ENCODE measurements at regions not wholly inside any gene's neighbourhood (a gene's known extent, or its start where the extent isn't known, plus 50 kb on each side); places are given as distances from the start of the nearest gene placed in this dataset.

DNA sequence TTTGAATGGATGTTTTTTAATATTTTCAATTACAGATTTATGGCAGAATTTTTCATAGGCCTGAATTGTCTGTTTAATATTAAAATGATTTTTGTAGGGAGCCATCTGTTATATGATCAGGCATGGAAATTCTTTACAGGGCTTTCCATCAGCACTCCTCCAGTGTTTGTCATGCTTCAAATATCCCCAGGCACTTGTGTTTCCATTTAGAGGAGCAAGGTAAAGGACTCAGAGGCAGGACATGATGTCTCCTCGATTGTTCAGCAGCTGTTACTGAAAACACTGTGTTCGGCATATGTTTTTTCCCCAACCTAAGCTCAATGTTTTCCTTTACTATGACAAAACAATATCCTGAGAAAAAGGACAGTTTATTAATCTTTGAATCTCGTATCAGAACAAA lies 172.3 kb upstream of the RFX3 start:
- Mint-ChIP-seq H3K4me1 (peaks cover 8 to 10% of the 10 kb centered on the region in 2 experiments), H3K9me3 (no peaks in the 10 kb centered on the region; a peak in 1 of 5 replicates), H3K27me3 (ENCODE audit: low read depth) (peaks cover 7% of the 10 kb centered on the region), H3K27ac (no peak overlapping the region), H3K4me3 (no peak overlapping the region), H3K36me3 (ENCODE audit: insufficient read depth in 1 of 3, low read depth in 3 of 3) (no peaks in the 10 kb centered on the region; a peak in 1 of 7 replicates)
- Histone ChIP-seq H3K4me2 (ENCODE audit: insufficient read depth, insufficient read length, low read length) (no peak overlapping the region), H2BK15ac (ENCODE audit: low read depth, low read length) (no peak overlapping the region), H3K79me2 (ENCODE audit: insufficient read depth, low read length) (no peaks in the 10 kb centered on the region), H2BK120ac (ENCODE audit: low read depth, low read length, poor library complexity, severe bottlenecking) (no peak overlapping the region), H2AFZ (ENCODE audit: low read length) (no peak overlapping the region), H2BK20ac (ENCODE audit: low read depth, low read length, poor library complexity, severe bottlenecking) (no peak overlapping the region), H3K4me1 (ENCODE audit: insufficient read depth, low read length) (peaks cover 4% of the 10 kb centered on the region), H3K27ac (ENCODE audit: insufficient read length, low read depth, low read length) (no peak overlapping the region), H3K18ac (ENCODE audit: insufficient read length, low read depth, low read length) (no peak overlapping the region), H3K9ac (ENCODE audit: extremely low read depth, insufficient read length, low read length) (no peak overlapping the region), H4K8ac (replicated peaks; ENCODE audit: insufficient read length, low read depth, low read length) (no peak overlapping the region), H2AK5ac (ENCODE audit: insufficient read length, low read length) (no peak overlapping the region), H3K27me3 (ENCODE audit: insufficient read depth, low read length) (no peaks in the 10 kb centered on the region), H3K79me1 (ENCODE audit: insufficient read depth, low read depth, low read length, poor library complexity, severe bottlenecking) (no peaks in the 10 kb centered on the region), H3K23ac (ENCODE audit: insufficient read length, low read depth, low read length) (no peak overlapping the region), H3K4ac (ENCODE audit: low read depth, low read length) (no peak overlapping the region), H4K20me1 (ENCODE audit: control insufficient read depth, insufficient read depth, insufficient read length) (no peaks in the 10 kb centered on the region), H2BK12ac (ENCODE audit: insufficient read length, low read depth, low read length) (no peak overlapping the region), H3K9me3 (ENCODE audit: control insufficient read depth, low read depth, low read length) (no peaks in the 10 kb centered on the region), H2BK5ac (ENCODE audit: insufficient read length, low read length) (no peak overlapping the region), H4K5ac (ENCODE audit: insufficient read length, low read depth, low read length) (no peak overlapping the region), H3K14ac (ENCODE audit: insufficient read depth, low read length) (no peak overlapping the region), H3K23me2 (ENCODE audit: insufficient read length, low read depth, low read length, poor library complexity, severe bottlenecking) (no peaks in the 10 kb centered on the region), H3K56ac (ENCODE audit: insufficient read length, low read depth, low read length) (no peak overlapping the region), H3T11ph (ENCODE audit: low read length) (no peak overlapping the region), H4K91ac (ENCODE audit: insufficient read length, low read depth, low read length) (no peak overlapping the region)
- no CpG with 5 or more reads among the region's 3 CpGs for WGBS (ENCODE audit: extremely low coverage, insufficient read length, low lambda C conversion rate)
- no peak for DNase-seq
- TF ChIP-seq, protein P1, sequence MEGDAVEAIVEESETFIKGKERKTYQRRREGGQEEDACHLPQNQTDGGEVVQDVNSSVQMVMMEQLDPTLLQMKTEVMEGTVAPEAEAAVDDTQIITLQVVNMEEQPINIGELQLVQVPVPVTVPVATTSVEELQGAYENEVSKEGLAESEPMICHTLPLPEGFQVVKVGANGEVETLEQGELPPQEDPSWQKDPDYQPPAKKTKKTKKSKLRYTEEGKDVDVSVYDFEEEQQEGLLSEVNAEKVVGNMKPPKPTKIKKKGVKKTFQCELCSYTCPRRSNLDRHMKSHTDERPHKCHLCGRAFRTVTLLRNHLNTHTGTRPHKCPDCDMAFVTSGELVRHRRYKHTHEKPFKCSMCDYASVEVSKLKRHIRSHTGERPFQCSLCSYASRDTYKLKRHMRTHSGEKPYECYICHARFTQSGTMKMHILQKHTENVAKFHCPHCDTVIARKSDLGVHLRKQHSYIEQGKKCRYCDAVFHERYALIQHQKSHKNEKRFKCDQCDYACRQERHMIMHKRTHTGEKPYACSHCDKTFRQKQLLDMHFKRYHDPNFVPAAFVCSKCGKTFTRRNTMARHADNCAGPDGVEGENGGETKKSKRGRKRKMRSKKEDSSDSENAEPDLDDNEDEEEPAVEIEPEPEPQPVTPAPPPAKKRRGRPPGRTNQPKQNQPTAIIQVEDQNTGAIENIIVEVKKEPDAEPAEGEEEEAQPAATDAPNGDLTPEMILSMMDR (conservative IDR thresholded peaks at IDR 0.05), result no peak

Measured in H9 (cell line).